ENCODE measurements at regions not wholly inside any gene's neighbourhood (a gene's known extent, or its start where the extent isn't known, plus 50 kb on each side); places are given as distances from the start of the nearest gene placed in this dataset.

- no peak for TF ChIP-seq CTCF (IDR thresholded peaks at IDR 0.05)
- no peak for TF ChIP-seq POLR2A (IDR thresholded peaks at IDR 0.05)
Observed at GRCh38 chr2:198883604-198884003, 574.1 kb downstream of the SATB2 start.
